B cell (primary cell): ENCODE measurements at regions not wholly inside any gene's neighbourhood (a gene's known extent, or its start where the extent isn't known, plus 50 kb on each side); places are given as distances from the start of the nearest gene placed in this dataset.

Experiments used
- ATAC-seq: fragments of 200-7000 bp; cut with Tn5 transposase; one replicate; pipeline ENCODE4 v1.10.0; 2021; ENCODE audit warnings: low read depth, mild to moderate bottlenecking, moderate number of reproducible peaks, moderate library complexity
- CTCF ChIA-PET: fragments of 350-600 bp; sonication (Branson Sonifier 250); formaldehyde crosslinking; loops from one replicate; lab custom pipeline; 2021; ENCODE audit warnings: antibody characterized with exemption, inconsistent platforms; lab: Charles Lee
- POLR2A ChIA-PET: fragments of 350-600 bp; sonication (Branson Sonifier 250); formaldehyde crosslinking; loops from one replicate; lab custom pipeline; 2021; ENCODE audit warnings: antibody characterized with exemption; lab: Charles Lee
- DNase-seq: peaks from one replicate; pipeline ENCODE4 v3.0.0; 2013
- H2AFZ ChIP-seq: 2 replicates; pipeline ENCODE4 v1.6.1; 2012; ENCODE audit warnings: mild to moderate bottlenecking, low read depth, low read length; ENCODE audit not compliant: insufficient read depth, poor library complexity, severe bottlenecking
- H3K27ac ChIP-seq, 2 donors: 1 replicate in 1 of 2; 2 replicates in 1 of 2; pipeline ENCODE4 v1.5.1; 2012 to 2013; ENCODE audit warnings: low read length in 2 of 2, mild to moderate bottlenecking in 2 of 2, moderate library complexity in 1 of 2
- H3K27me3 ChIP-seq, 4 experiments: fragments of 200-600 bp in 1 of 4; sonication (generic) in 1 of 4; replicated peaks in 1 of 4; 1 replicate in 2 of 4; 2 replicates in 2 of 4; pipeline versions ENCODE4 v1.6.1 to v1.7.0; 2013 to 2016; ENCODE audit warnings: low read length in 3 of 4, mild to moderate bottlenecking in 2 of 4, mixed read lengths in 1 of 4, moderate library complexity in 1 of 4; ENCODE audit not compliant: insufficient read depth in 4 of 4, control insufficient read depth in 3 of 4; ENCODE audit errors: control extremely low read depth in 1 of 4
- H3K36me3 ChIP-seq, 2 experiments: replicated peaks in 1 of 2; 1 replicate in 1 of 2; 2 replicates in 1 of 2; pipeline versions ENCODE4 v1.6.1 to v1.7.1; 2013; ENCODE audit warnings: low read length in 1 of 2; ENCODE audit not compliant: insufficient read depth in 2 of 2, control insufficient read depth in 1 of 2; ENCODE audit errors: control extremely low read depth in 1 of 2, extremely low read depth in 1 of 2
- H3K4me1 ChIP-seq, 2 donors: fragments of 200-600 bp in 1 of 2; sonication (generic) in 1 of 2; 1 replicate in 1 of 2; 2 replicates in 1 of 2; pipeline versions ENCODE4 v1.5.1 to v1.6.1; 2013 to 2017; ENCODE audit warnings: low read length in 2 of 2; ENCODE audit not compliant: control insufficient read depth in 2 of 2, insufficient read depth in 2 of 2
- H3K4me2 ChIP-seq: replicated peaks from 2 replicates; pipeline ENCODE3; 2012; ENCODE audit warnings: mild to moderate bottlenecking, low read depth, low read length; ENCODE audit not compliant: poor library complexity, severe bottlenecking
- H3K4me3 ChIP-seq, 5 experiments: fragments of 200-600 bp in 1 of 5; sonication (generic) in 1 of 5; 1 replicate in 3 of 5; 2 replicates in 2 of 5; pipeline versions ENCODE4 v1.5.1 to v1.7.0; 2011 to 2016; ENCODE audit warnings: low read length in 4 of 5, mild to moderate bottlenecking in 4 of 5, low read depth in 2 of 5, control low read depth in 1 of 5, moderate library complexity in 1 of 5; ENCODE audit not compliant: insufficient read depth in 1 of 5; ENCODE audit errors: control extremely low read depth in 1 of 5, extremely low read depth in 1 of 5
- H3K79me2 ChIP-seq: fragments of 200-600 bp; sonication (generic); one replicate; pipeline ENCODE4 v1.6.0; 2016; ENCODE audit warnings: low read length; ENCODE audit not compliant: control insufficient read depth, insufficient read depth
- H3K9ac ChIP-seq: fragments of 200-600 bp; sonication (generic); 2 replicates; pipeline ENCODE4 v1.6.1; 2017; ENCODE audit warnings: mild to moderate bottlenecking, low read length, moderate library complexity
- H3K9me3 ChIP-seq, 3 donors: one replicate each; pipeline versions ENCODE4 v1.6.1 to v1.7.1; 2013; ENCODE audit warnings: low read length in 2 of 3; ENCODE audit not compliant: control insufficient read depth in 2 of 3, insufficient read depth in 1 of 3; ENCODE audit errors: control extremely low read depth in 1 of 3
- H4K20me1 ChIP-seq: 2 replicates; pipeline ENCODE4 v1.6.0; 2012; ENCODE audit warnings: mild to moderate bottlenecking, low read length; ENCODE audit not compliant: insufficient read depth, control insufficient read depth, poor library complexity, severe bottlenecking
- H3K27ac Mint-ChIP-seq: one replicate; pipeline ENCODE4 v1.8.0; 2021; ENCODE audit warnings: mixed read lengths
- H3K27me3 Mint-ChIP-seq: one replicate; pipeline ENCODE4 v1.8.0; 2021; ENCODE audit warnings: mixed read lengths
- H3K4me1 Mint-ChIP-seq: one replicate; pipeline ENCODE4 v1.8.0; 2021; ENCODE audit warnings: mixed read lengths
- H3K4me3 Mint-ChIP-seq: one replicate; pipeline ENCODE4 v1.8.0; 2021; ENCODE audit warnings: mixed read lengths
- H3K9me3 Mint-ChIP-seq: one replicate; pipeline ENCODE4 v1.8.0; 2022; ENCODE audit warnings: mixed read lengths; ENCODE audit not compliant: insufficient read depth
- CTCF ChIP-seq: fragments of 200-600 bp; IDR thresholded peaks from one replicate; pipeline ENCODE4 v1.8.0; 2022; ENCODE audit warnings: antibody characterized with exemption, mild to moderate bottlenecking
- EZH2 ChIP-seq: IDR thresholded peaks from 2 replicates; pipeline ENCODE4 v1.6.1; 2012; ENCODE audit warnings: borderline replicate concordance, low read depth, mild to moderate bottlenecking, moderate library complexity, low read length; ENCODE audit not compliant: insufficient read depth, poor library complexity, severe bottlenecking
- WGBS: methylation state at CpG from one replicate; pipeline ENCODE4 v1.1.5; 2013; ENCODE audit warnings: missing lambda C conversion rate; ENCODE audit not compliant: insufficient coverage; 5-methylcytosine and 5-hydroxymethylcytosine counted together
- intact Hi-C: fragments of 100-400 bp; cut with micrococcal nuclease; formaldehyde crosslinking; loops from one replicate; pipeline ENCODE4 v1.10.0; 2022

GRCh38 chr9:28443461-28443860 is 870.2 kb upstream of the C9orf72 start:
- H3K4me3 ChIP-seq: no peak overlapping the region
- H3K9ac ChIP-seq: no peak overlapping the region
- H3K27ac ChIP-seq: no peak overlapping the region
- intact Hi-C loops: no loop called here
- ChIA-PET POLR2A (no interaction called here), CTCF (no interaction called here)
- H3K9me3 ChIP-seq: peaks cover 0 to 19% (median 9%) of the 10 kb centered on the region in 3 donors
- no peak for DNase-seq
- no peak for ATAC-seq
- H3K4me1 ChIP-seq: no peaks in the 10 kb centered on the region
- Mint-ChIP-seq H3K4me3 (no peak overlapping the region), H3K27me3 (no peaks in the 10 kb centered on the region), H3K9me3 (peaks cover 3% of the 10 kb centered on the region), H3K27ac (no peak overlapping the region), H3K4me1 (no peaks in the 10 kb centered on the region)
- no peak overlapping the region for H3K4me2 ChIP-seq
- no peaks in the 10 kb centered on the region for H3K36me3 ChIP-seq
- TF ChIP-seq CTCF: no peak
- TF ChIP-seq EZH2: no peak
- H2AFZ ChIP-seq: no peak overlapping the region
- H3K79me2 ChIP-seq: no peaks in the 10 kb centered on the region
- no peaks in the 10 kb centered on the region for H4K20me1 ChIP-seq
- H3K27me3 ChIP-seq: no peaks in the 10 kb centered on the region
- WGBS: 86% methylated on average over 3 of the region's 4 CpGs

- Histone ChIP-seq H3K4me3 (no peak overlapping the region), H3K4me2 (no peak overlapping the region), H3K79me2 (no peaks in the 10 kb centered on the region), H3K27ac (no peak overlapping the region), H3K36me3 (no peaks in the 10 kb centered on the region), H3K27me3 (no peaks in the 10 kb centered on the region), H4K20me1 (no peaks in the 10 kb centered on the region), H3K9me3 (peaks cover 0 to 19% (median 9%) of the 10 kb centered on the region in 3 donors), H3K4me1 (no peaks in the 10 kb centered on the region), H3K9ac (no peak overlapping the region), H2AFZ (no peak overlapping the region)
- peaks cover 3% of the 10 kb centered on the region for H3K9me3 Mint-ChIP-seq
- H3K27me3 Mint-ChIP-seq: no peaks in the 10 kb centered on the region
- no peak for TF ChIP-seq EZH2
- no peak for TF ChIP-seq CTCF
- ChIA-PET CTCF (no interaction called here), POLR2A (no interaction called here)
- no peak for DNase-seq
- H3K27ac Mint-ChIP-seq: no peak overlapping the region
- H3K4me3 Mint-ChIP-seq: no peak overlapping the region
- intact Hi-C loops: no loop called here
- no peaks in the 10 kb centered on the region for H3K4me1 Mint-ChIP-seq
- 86% methylated on average over 1 of the region's 1 CpG for WGBS
- no peak for ATAC-seq
Measured at GRCh38 chr9:28444637-28445036, 871.4 kb upstream of the C9orf72 start.
